ENCODE measurements at regions not wholly inside any gene's neighbourhood (a gene's known extent, or its start where the extent isn't known, plus 50 kb on each side); places are given as distances from the start of the nearest gene placed in this dataset.

DNA sequence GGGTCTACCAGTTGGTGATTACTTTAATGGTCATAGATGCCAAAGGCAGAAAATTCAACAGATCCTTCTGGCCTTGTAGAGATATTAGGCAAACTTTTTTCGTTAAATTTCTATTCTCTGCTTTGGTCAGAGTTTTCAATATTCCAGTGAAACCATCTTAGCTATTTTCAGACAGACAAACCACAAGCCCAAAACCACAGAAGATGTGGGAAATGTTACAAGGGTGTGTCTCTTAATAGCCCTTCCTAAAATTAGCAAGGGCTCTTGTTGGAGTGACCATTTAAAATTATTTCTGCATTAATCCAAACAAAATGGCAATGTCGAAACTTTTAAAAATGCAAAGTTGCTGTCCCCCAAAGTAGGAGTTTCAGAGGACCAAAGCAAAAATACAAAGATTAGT, 102.8 kb downstream of the ARRDC4 start:
- TF ChIP-seq, protein P1, sequence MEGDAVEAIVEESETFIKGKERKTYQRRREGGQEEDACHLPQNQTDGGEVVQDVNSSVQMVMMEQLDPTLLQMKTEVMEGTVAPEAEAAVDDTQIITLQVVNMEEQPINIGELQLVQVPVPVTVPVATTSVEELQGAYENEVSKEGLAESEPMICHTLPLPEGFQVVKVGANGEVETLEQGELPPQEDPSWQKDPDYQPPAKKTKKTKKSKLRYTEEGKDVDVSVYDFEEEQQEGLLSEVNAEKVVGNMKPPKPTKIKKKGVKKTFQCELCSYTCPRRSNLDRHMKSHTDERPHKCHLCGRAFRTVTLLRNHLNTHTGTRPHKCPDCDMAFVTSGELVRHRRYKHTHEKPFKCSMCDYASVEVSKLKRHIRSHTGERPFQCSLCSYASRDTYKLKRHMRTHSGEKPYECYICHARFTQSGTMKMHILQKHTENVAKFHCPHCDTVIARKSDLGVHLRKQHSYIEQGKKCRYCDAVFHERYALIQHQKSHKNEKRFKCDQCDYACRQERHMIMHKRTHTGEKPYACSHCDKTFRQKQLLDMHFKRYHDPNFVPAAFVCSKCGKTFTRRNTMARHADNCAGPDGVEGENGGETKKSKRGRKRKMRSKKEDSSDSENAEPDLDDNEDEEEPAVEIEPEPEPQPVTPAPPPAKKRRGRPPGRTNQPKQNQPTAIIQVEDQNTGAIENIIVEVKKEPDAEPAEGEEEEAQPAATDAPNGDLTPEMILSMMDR (IDR thresholded peaks at IDR 0.05), result no peak
- TF ChIP-seq POLR2A (IDR thresholded peaks at IDR 0.05), result no peak
